ENCODE measurements at regions not wholly inside any gene's neighbourhood (a gene's known extent, or its start where the extent isn't known, plus 50 kb on each side); places are given as distances from the start of the nearest gene placed in this dataset.
"Not testable (repeated sequence)": the region's sequence is repeated elsewhere in the genome, so short reads cannot be mapped to it uniquely, and the experiment has no call there.

DNA sequence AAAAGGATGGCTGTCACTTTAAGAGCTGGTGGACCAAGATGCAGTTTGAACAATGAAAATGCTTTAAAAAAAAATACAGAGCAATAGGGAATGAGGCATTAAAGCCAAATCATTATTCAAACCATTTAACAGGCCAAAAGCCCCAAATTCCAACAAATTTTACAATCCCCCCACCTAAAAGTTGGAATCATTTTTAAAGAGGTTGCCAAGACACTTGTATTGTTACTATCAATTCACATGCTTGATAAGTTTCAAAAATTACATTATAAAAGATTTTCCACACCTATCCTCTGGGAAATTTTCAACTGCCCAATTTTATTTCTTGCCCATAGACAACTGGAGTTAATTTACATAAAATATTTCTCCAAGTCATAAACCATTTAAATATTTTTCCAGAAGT lies 192.3 kb upstream of the ARHGEF26 start:
- DNase-seq, result no peak

DNA sequence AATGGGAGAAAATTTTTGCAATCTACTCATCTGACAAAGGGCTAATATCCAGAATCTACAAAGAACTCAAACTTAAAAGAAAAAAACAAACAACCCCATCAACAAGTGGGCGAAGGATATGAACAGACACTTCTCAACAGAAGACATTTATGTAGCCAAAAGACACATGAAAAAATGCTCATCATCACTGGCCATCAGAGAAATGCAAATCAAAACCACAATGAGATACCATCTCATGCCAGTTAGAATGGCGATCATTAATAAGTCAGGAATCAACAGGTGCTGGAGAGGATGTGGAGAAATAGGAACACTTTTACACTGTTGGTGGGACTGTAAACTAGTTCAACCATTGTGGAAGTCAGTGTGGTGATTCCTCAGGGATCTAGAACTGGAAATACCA lies 187.7 kb upstream of the ARHGEF26 start:
- not testable (repeated sequence) for DNase-seq

DNA sequence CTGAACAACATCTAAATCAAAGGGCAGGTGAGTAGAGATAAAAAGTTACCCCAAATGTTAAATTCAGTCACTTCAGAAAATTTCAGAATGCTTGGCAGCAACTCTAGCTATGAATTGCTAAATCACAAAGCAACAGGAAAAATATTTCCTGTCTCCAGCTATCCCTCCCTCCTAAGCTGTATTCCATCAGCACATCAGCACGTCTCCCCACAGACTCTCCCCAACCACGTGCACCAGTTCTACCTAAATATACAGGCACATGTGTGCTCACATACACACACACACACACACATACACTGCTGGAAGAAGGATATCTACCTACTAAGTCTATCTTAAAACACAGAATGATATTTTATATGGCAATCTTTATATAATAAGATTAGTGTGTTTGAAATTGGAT lies 177.1 kb upstream of the ARHGEF26 start:
- no peak for DNase-seq

DNA sequence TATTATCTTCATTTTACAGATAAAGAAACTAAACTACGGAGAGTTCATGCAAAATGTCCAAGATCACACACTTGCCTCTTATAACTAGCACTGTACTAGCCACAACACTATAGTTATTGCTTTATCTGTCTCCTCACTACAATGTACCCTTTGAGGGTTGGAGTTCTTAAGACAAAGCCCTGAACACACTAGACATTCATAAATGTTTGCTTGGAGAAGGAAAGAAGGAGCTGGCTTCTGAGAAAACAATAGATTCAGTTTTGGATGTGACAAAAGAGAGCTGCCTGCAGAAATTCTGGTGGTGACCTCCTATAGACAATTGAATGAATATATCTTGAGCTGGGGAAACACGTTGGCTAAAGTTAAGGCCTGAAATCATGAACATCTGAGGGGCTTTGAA lies 169.9 kb upstream of the ARHGEF26 start:
- no peak for DNase-seq

DNA sequence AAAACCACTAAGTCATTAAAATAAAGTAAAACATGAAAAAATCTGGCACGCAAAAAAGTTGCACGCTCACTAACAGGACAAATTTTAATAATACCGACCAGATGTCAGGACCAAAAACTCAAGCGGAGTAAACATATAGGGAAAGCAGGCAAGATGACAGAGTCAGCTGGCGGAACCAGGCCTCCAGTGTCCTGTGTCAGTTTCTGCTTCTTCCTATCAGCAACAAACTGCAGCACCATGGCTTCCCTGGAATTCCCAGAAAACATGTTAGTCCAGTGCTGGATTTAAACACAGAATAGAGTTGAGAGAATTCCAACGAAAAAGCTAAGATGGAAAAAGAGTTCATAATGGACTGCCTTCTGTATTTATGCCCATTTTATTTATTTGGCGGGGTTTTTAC lies 169.1 kb upstream of the ARHGEF26 start:
- DNase-seq, result no peak

DNA sequence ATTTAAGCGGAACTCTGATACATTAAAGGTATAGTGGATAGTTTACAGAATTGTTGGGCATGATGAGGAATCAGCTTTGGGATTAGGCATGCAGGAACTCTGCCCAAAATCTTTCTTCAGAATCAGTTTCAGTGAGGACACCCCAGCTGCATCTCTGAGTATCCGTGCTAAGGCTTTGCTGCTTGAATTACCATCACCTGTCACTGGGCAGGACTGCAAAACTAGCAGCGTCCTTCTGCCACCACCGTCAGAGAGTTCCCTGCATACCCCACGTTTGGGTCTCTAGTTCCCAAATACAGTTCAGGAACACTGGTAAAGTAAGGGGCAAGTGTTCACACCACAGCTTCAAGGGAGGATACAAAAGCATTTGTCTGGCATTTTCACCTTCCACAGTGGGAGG lies 164.6 kb upstream of the ARHGEF26 start:
- DNase-seq, result no peak

DNA sequence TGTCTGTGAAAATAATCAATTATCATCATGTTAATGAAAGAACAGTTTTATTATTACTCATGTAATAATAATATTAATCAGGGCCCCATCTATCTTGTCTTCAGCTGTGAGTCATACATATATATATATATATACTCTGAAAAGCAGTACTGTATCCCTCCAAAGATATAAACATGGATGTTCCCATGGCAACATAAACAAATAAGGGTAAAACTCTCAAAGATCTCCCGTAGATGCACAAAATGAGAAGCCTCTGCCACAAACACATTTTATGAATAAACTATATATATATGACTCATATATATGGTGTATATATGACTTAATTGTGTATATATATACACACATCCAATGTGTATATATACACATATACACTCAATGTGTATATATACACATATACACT lies 163.8 kb upstream of the ARHGEF26 start:
- no peak for DNase-seq

DNA sequence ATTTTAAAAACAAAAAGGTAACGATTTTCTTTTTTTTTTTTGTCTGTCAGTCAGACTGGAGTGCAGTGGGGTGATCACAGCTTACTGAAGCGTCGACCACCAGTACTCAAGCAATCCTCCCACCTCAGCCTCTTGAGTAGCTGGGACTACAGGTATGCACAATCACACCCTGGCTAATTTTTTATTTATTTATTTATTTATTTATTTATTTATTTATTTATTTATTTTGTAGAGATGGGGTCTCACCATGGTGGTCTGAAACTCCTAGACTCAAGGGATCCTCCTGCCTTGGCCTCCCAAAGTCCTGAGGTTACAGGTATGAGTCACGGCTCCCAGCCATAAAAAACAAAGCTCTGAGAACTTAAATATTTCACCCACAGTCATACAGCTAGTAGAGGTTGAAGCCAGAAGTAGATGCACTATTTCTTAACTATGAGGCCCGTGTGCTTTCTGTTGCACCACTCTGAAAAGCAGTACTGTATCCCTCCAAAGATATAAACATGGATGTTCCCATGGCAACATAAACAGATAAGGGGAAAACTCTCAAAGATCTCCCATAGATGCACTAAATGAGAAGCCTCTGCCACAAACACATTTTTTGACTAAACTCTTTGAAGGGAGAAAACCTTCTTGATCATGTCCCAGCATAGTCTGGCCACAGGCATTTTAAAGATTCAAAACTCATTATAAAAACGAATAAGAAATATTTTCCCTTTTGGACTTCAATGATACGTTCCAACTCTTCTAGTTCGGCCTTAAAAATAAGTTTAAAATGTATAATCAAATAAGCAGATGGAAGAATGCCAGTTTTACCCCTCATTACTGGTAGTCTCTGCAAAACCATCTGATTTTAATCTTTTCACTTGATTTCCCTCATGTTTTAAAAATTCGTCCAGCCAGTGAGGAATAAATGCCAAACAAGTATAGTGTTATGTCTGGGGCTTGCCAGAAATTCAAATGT lies 162.3 kb upstream of the ARHGEF26 start:
- no peak for DNase-seq

DNA sequence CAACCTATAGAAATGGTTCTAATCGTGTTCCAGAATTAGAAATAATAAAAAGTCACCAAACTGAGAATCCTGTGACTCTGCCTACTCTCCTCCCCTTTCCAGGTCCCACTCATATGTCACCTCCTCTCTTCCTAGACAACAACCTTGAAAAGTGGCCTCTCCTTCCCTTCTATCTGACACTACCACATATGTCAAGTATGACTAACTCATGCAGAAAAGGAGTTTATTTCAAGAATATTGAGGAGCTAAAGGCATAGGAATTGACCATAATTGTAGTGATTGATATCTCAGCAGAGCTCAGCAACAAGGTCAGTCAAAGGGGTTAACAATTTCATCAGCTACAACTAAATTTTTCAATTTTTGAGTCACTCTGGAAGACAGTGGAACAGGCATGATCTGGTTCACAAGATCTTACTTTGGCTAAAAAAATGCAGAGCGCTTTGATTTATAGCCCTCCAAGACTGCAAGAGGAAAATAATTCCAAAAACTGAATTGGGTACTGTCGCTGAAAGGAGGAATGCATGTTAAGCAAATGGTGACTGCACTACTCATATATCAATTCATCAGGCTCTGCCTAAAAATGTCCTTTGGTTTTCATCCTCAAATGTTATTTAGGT lies 160.6 kb upstream of the ARHGEF26 start:
- DNase-seq, result no peak

DNA sequence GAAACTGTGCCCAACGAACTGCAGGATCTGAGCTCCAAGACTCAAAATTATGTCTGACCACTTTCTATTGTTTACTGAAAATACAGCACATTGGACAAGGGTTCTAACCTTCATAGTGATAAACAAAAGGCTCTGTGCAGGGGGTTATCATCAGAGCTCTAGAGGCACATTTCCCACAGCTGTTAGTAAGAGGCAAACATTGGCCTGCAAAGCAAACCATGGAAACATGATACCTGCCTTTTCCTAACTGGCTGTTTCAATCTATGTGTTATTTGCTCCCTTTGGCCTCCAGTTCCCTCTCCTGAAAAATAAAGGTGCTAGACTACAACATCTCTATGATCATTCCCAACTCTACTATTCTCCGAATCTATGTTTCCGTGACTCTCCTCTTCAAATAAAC lies 159.7 kb upstream of the ARHGEF26 start:
- no peak for DNase-seq

DNA sequence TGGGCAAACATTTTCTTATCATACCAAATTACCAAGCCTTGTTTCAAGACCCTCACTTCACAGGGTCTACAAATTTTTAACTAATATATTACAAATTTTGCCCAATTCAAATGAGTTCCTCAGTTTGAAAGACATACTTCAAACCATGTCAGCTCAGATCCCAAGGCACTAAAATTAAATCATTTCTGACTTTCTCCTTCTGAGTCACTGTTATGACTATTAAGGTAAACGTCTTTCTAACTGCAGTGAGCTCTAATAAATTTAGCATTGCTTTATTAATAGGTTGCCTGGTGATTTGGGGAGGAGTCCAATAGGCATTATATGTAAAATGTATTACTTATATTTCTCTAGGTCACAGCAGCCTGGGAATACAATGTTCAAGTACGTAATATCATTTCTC lies 158.2 kb upstream of the ARHGEF26 start:
- no peak for DNase-seq

DNA sequence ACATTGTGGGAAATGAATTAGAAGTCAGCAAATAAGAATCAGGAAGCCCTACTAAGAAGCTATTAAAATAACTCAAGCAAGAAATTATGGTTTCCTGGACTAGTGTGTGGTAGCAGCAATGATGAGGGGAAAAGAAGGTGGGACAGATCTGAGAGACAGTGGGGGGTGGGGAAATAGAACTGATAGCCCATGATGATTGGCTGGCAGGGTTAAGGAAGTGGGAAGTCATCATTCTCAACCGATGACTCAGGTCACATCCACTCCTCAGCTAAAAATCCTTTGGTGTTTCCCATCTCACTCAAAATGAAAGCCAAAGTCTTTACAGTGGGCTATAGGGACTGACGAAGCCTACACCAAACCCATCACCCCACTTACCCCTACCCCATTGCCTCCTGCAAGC lies 153.9 kb upstream of the ARHGEF26 start:
- no peak for DNase-seq

DNA sequence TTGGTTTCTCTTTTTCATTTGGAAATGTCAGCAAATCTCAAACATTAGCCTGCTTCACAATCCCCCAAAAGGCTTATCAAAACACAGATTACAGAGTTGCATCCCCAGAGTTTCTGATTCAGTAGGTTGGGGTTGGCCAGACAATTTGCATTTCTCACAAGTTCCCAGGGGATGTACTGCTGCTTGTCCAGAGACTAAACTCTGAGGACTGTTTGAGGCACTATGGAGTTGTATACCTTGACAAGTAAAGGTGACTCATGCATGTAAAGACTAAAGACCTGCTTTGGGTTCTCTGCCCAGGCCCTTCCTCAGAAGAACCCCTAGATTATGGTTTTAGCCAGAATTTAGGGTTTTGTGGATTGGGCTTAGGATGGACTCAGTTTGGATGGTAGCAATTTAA lies 151.1 kb upstream of the ARHGEF26 start:
- DNase-seq, result no peak

DNA sequence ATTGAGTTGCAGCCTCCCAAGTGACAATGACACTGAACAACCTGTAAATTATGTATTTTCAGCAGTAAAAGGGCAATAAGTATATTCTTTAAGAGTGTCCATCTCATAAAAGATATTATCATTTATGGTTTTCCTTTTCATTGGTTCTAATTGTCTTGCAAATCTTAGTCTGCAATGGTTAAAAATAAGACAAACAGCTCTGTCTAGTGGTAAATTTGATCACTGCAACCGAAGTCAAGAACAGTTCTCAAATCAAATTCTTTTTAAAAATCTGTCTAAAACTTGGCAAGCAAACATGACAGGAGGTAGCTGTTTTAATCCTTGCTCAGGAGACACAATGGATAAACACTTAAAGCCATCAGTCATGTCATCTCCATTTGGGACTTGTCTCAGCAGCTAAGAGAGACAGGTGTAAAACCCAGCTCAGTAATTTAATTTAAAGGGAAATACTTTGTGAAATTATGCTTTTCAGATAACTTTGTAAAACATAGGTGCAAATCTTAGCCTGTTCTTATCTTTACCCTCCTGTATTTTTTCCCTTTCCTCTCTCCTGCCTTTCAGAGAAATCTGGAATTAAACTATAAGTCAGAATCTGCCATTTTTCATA lies 150.3 kb upstream of the ARHGEF26 start:
- no peak for DNase-seq

DNA sequence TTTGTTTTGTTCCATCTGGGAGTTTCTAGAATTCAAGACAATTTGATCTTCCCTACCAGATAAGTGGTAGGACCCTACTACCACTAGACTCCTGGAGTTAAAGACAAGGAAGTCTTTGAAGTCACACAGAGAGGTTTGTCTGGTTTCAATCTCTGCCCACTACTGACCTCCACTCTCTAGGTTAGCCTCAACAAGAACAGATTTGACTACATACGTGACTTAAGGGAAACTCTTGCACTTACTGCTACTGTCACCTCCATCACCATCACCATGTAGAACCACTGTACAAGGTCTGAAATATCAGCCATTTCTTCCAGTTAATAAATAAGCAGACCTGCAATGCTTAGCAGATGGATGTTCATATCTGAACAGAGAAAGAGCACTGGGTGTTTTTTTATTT lies 148.3 kb upstream of the ARHGEF26 start:
- no peak for DNase-seq

DNA sequence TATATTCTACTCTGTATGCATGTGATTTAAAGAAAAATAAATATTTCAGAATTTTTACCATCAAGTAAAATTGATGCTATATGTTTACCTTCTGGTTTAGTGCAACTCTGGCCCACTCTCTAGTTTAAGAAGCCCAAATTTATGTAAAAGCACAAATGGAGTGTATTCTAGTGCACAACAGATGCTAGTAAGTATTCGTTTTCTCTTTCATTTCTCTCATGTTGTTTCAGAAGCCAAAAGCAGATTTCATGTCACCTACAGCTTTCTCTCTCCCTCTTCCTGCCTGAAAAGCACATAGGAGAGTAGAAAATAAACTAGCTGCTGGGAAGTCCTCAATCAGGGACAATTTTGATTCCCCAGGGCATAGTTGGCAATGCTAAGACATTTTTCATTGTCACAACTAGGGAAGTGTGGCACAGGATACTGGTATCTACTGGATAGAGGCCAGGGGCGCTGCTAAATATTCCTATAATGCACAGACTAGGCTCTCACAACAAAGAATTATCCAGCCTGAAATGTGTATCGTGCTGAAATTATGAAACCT lies 147.4 kb upstream of the ARHGEF26 start:
- DNase-seq, result no peak

DNA sequence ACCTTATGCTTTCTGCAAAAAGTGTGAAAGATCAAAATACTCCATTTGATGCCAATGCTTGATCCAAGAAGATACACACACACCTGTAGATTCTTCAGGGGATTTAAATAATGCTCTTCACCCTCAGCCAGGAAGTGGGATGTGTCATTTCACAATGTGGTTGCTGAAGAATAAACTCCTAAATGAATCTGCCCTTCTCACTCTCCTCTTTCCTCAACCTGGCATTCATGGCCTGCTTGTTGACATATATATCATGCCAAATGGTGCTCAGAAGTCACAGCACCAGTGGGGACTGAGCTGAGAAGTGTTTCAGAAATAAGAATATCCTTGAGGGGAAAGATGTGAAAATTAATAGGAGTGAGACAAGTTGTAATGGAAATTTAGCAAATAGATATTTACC lies 146.6 kb upstream of the ARHGEF26 start:
- DNase-seq, result no peak

DNA sequence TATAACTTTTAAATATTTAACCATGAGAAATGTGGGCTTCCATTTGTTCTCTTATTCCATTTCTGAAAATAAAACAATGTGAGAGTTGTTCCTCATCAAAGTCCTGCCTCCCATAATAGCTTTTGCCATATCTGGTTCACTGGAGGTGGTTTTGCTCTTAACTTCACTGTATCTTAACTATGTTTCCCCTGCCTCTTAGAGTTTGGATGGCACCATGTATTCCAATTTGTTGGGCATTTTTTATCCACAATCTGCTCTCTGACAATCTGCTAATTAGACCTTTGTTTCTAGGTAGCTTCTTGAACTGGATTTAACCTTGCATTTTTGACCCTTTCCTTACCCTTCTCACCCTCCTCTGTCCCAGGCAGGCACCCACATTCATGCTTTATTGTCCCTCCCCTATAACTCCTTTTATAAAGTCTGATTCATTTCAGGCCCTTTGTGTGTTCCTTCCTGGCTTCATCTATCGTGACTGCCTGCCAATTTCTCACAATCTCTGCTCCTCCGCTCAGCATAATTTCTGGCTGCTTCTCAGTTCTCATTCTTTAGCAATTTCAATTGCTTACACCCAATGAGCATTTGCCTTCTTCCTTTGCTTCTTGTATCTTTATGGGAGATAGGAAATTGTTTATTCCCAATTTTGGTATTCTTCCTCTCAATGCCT lies 144.2 kb upstream of the ARHGEF26 start:
- DNase-seq, result no peak

DNA sequence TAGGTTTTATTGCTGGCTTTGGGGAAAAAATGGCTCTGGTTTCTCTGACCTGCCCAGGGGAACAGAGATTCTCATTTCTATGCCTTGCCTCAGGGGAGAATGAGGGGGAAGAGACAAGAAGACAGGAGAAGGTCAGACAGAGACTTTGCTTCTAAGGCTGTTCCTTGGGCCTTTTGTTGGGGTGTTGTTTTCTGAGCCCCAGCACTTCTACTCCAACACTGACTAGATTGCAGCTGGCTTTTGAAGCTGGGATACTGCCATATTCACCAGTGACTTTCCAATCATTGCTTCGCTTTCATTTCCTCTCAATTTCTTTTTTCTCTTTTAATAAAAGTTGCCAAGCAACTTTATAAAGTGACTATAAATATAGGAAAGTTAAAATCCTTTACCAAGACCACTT lies 143.2 kb upstream of the ARHGEF26 start:
- no peak for DNase-seq

DNA sequence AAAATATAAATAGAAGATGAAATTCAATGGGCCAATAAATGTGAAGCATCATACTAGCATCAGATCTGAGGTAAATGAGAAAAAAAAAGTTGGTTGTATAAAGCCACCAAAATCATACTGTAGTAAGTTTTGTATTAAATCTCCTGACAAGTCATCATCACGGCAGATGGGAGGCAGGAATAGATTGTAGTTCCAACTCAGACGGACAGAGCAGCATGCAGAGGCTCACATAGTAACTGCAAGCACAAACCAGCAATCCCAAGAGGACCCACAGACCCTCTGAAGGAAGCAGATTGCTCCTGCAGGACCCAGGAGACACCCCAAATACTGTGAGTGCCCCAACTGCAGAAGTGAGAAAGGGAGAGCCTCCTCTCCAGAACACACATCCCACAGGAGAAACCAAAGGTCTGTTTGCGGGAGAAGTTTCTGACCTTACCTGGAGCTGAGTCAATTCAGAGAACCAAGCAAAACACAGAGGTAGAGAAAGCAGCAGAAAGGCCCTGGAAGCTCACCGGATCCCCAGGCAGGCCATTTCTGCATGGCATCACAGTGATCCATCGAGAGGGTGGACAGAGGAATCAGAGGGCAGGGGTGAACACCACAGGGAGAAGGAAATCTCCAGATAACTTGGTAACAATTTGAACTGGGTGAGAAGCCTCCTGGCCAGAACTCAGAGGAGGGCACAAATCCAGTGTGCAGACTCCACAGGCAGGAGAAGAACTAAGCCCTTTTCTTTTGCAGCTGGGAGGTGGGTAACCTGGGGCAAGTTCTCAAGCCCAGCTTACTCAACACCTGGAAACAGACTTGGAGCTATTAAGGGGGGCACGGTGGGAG lies 141.6 kb upstream of the ARHGEF26 start:
- no peak for DNase-seq

DNA sequence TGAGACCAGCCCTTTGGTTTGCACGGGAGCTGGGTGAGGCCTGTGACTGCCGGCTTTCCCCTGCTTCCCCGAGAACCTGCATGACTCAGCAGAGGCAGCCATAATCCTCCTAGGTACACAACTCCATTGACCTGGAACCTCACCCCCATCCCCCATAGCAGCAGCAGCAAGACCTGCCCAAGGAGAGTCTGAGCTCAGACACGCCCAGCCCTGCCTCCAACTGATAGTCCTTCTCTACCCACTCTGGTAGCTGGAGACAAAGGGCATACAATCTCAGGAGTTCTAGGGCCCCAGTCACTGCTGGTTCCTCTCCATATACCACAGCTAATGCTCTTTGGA lies 141.0 kb upstream of the ARHGEF26 start:
- DNase-seq, result no peak

DNA sequence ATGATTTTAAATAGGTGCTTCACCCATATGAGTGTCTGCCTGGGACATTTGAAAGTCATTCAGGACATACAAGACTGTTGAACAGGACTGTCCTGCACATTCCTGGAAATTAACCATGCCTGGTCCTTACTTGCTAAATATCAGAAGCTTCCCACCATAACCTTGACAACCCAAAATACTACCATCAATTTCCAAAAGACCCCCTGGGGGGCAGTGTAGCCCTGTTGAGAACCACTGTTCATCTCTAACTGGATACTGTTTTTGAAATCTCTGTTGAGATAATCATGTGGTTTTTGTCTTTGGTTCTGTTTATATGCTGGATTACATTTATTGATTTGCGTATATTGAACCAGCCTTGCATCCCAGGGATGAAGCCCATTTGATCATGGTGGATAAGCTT lies 123.8 kb upstream of the ARHGEF26 start:
- DNase-seq, result not testable (repeated sequence)

Measured in T-helper 9 cell (primary cell).